SK-N-SH (cell line): ENCODE measurements at regions not wholly inside any gene's neighbourhood (a gene's known extent, or its start where the extent isn't known, plus 50 kb on each side); places are given as distances from the start of the nearest gene placed in this dataset.

Experiments
- CTCF ChIP-seq: fragments of 200-600 bp; sonication (generic); IDR thresholded peaks from 2 replicates; pipeline ENCODE4 v1.6.1; 2017; ENCODE audit warnings: antibody characterized with exemption, mild to moderate bottlenecking, moderate library complexity
- TF ChIP-seq, protein P1 (sequence below): IDR thresholded peaks from 2 replicates; pipeline ENCODE4 v1.6.1; 2012; ENCODE audit warnings: mild to moderate bottlenecking, low read depth, low read length, moderate library complexity

DNA sequence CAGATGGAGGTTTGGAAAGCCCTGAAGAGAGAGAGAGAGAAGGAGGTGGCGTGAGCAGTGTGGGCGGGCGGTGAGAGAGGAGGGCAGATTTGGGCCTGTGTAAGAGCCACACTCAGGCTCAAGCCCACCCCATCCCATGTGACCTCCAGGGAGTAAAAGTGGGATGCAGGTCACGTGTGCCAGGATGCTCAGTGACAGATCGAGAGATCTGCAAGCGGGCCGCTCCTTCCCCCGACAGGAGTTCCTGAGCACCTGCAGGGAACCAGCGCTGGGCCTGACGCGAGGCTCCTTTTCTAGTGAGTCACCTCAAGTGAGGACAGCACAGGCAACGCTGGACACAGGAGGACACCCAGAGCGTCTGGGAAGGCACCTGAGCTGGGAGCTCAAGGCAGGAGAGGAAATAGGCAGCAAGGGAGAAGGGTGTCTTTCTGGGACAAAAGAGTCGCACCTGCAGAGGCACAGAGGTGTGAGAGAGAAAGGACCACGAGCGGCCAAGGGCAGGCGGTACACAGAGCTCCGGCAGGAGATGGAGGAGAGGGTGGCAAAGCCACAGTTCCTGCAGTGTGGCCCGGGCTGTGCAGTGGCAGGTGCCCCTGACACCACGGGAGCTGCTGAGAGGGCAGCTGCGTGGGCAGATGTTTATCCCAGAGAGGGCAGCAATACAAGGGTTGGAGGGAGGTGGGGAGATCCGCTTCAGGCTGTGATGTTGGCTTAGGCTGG is 1294.8 kb downstream of the TBC1D22A start:
- TF ChIP-seq CTCF, result no peak
- TF ChIP-seq, protein P1, sequence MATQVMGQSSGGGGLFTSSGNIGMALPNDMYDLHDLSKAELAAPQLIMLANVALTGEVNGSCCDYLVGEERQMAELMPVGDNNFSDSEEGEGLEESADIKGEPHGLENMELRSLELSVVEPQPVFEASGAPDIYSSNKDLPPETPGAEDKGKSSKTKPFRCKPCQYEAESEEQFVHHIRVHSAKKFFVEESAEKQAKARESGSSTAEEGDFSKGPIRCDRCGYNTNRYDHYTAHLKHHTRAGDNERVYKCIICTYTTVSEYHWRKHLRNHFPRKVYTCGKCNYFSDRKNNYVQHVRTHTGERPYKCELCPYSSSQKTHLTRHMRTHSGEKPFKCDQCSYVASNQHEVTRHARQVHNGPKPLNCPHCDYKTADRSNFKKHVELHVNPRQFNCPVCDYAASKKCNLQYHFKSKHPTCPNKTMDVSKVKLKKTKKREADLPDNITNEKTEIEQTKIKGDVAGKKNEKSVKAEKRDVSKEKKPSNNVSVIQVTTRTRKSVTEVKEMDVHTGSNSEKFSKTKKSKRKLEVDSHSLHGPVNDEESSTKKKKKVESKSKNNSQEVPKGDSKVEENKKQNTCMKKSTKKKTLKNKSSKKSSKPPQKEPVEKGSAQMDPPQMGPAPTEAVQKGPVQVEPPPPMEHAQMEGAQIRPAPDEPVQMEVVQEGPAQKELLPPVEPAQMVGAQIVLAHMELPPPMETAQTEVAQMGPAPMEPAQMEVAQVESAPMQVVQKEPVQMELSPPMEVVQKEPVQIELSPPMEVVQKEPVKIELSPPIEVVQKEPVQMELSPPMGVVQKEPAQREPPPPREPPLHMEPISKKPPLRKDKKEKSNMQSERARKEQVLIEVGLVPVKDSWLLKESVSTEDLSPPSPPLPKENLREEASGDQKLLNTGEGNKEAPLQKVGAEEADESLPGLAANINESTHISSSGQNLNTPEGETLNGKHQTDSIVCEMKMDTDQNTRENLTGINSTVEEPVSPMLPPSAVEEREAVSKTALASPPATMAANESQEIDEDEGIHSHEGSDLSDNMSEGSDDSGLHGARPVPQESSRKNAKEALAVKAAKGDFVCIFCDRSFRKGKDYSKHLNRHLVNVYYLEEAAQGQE, result no peak
